HCT116 (cell line): ENCODE measurements at regions not wholly inside any gene's neighbourhood (a gene's known extent, or its start where the extent isn't known, plus 50 kb on each side); places are given as distances from the start of the nearest gene placed in this dataset.

ENCODE experiments used
- ATAC-seq: fragments of 200-7000 bp; cut with Tn5 transposase; 2 replicates; pipeline ENCODE4 v1.9.1; 2020; ENCODE audit warnings: mild to moderate bottlenecking, moderate library complexity
- BruUV-seq: library from RNA; stranded (reverse); fragments of 400-500 nt; replicated peaks from 2 replicates; lab custom pipeline; 2021; lab: Mats Ljungman, UMichigan
- CTCF ChIA-PET: fragments of 300-600 bp; sonication (Branson Sonifier 250); formaldehyde crosslinking; loops from one replicate; lab custom pipeline; 2021; ENCODE audit warnings: antibody characterized with exemption; lab: Charles Lee
- POLR2A ChIA-PET: fragments of 300-600, 350-600 bp; sonication (Branson Sonifier 250); formaldehyde crosslinking; loops from one replicate; lab custom pipeline; 2021; ENCODE audit warnings: antibody characterized with exemption; lab: Charles Lee
- RAD21 ChIA-PET, 2 experiments: fragments of 300-600 bp; sonication (Branson Sonifier 250); formaldehyde crosslinking; loops; one replicate each; lab custom pipeline; 2023; ENCODE audit warnings: low total read pairs in 2 of 2; ENCODE audit not compliant: uncharacterized antibody in 2 of 2, unreplicated experiment in 2 of 2, low non-redundant PET in 1 of 2; lab: Charles Lee
- DNase-seq: peaks from one replicate; pipeline ENCODE4 v3.0.0-alpha.2; 2010; ENCODE audit warnings: low read depth, low spot score
- H2AFZ ChIP-seq: fragments of 200-600 bp; shearing (Covaris generic), sonication (generic); 2 replicates; pipeline ENCODE4 v1.6.1; 2017; ENCODE audit warnings: low read depth, mixed run types, mixed read lengths, antibody characterized with exemption, low read length; ENCODE audit not compliant: poor library complexity, severe bottlenecking
- H3K27ac ChIP-seq: 2 replicates; pipeline ENCODE4 v1.5.1; 2012; ENCODE audit warnings: low read depth, low read length
- H3K27me3 ChIP-seq: fragments of 200-600 bp; sonication (generic); 2 replicates; pipeline ENCODE4 v1.6.1; 2016; ENCODE audit warnings: mixed run types, low read length, mixed read lengths; ENCODE audit not compliant: insufficient read depth
- H3K36me3 ChIP-seq, 2 experiments: fragments of 200-500 bp in 1 of 2; fragments of 200-600 bp in 1 of 2; sonication (Bioruptor generic) in 1 of 2; sonication (generic) in 1 of 2; 2 replicates each; pipeline versions ENCODE4 v1.5.1 to v1.6.1; 2014 to 2016; ENCODE audit warnings: low read length in 2 of 2, inconsistent platforms in 1 of 2, mixed read lengths in 1 of 2, mixed run types in 1 of 2; ENCODE audit not compliant: insufficient read depth in 2 of 2, control insufficient read depth in 1 of 2
- H3K4me1 ChIP-seq, 2 experiments: fragments of 200-600 bp in 1 of 2; sonication (generic) in 1 of 2; 2 replicates each; pipeline versions ENCODE4 v1.5.1 to v1.6.1; 2012 to 2017; ENCODE audit warnings: low read length in 2 of 2, inconsistent platforms in 1 of 2, mild to moderate bottlenecking in 1 of 2, mixed read lengths in 1 of 2, mixed run types in 1 of 2, moderate library complexity in 1 of 2; ENCODE audit not compliant: insufficient read depth in 2 of 2, control insufficient read depth in 1 of 2
- H3K4me2 ChIP-seq: fragments of 200-600 bp; sonication (generic); 2 replicates; pipeline ENCODE4 v1.6.1; 2017; ENCODE audit warnings: mixed run types, low read length, mixed read lengths
- H3K4me3 ChIP-seq, 2 experiments: fragments of 200-600 bp in 1 of 2; sonication (generic) in 1 of 2; replicated peaks in 1 of 2; 2 replicates each; pipeline ENCODE4 v1.5.1; 2011 to 2016; ENCODE audit warnings: low read length in 2 of 2, control low read depth in 1 of 2, low read depth in 1 of 2, mild to moderate bottlenecking in 1 of 2, mixed read lengths in 1 of 2, mixed run types in 1 of 2
- H3K79me2 ChIP-seq: fragments of 200-600 bp; sonication (generic); 2 replicates; pipeline ENCODE4 v1.6.1; 2017; ENCODE audit warnings: mild to moderate bottlenecking, mixed run types, low read length, moderate library complexity, mixed read lengths; ENCODE audit not compliant: insufficient read depth
- H3K9ac ChIP-seq: fragments of 200-600 bp; sonication (generic); 2 replicates; pipeline ENCODE4 v1.6.1; 2016; ENCODE audit warnings: low read length, mixed read lengths
- H3K9me2 ChIP-seq: fragments of 200-600 bp; sonication (generic), shearing (Covaris generic); 2 replicates; pipeline ENCODE4 v1.6.1; 2017; ENCODE audit warnings: mixed run types, mild to moderate bottlenecking, moderate library complexity; ENCODE audit not compliant: insufficient read depth
- H3K9me3 ChIP-seq, 2 experiments: fragments of 200-500 bp in 1 of 2; fragments of 200-600 bp in 1 of 2; sonication (Bioruptor generic) in 1 of 2; sonication (generic) in 1 of 2; 2 replicates each; pipeline ENCODE4 v1.6.1; 2014 to 2017; ENCODE audit warnings: low read length in 2 of 2, mixed read lengths in 2 of 2, inconsistent platforms in 1 of 2, low read depth in 1 of 2, mild to moderate bottlenecking in 1 of 2, mixed run types in 1 of 2, moderate library complexity in 1 of 2; ENCODE audit not compliant: control insufficient read depth in 1 of 2, insufficient read depth in 1 of 2
- H4K20me1 ChIP-seq: fragments of 200-600 bp; sonication (generic), shearing (Covaris generic); 2 replicates; pipeline ENCODE4 v1.6.1; 2017; ENCODE audit warnings: mixed run types, mild to moderate bottlenecking, moderate library complexity; ENCODE audit not compliant: insufficient read depth
- ELF1 ChIP-seq: IDR thresholded peaks from 2 replicates; pipeline ENCODE4 v1.6.1; 2012; ENCODE audit warnings: low read depth, borderline replicate concordance
- FOSL1 ChIP-seq: IDR thresholded peaks from 2 replicates; pipeline ENCODE4 v1.6.1; 2012; ENCODE audit warnings: low read depth
- JUND ChIP-seq: IDR thresholded peaks from 2 replicates; pipeline ENCODE4 v1.6.1; 2012
- MAX ChIP-seq: IDR thresholded peaks from 2 replicates; pipeline ENCODE4 v1.6.1; 2012
- RAD21 ChIP-seq: IDR thresholded peaks from 2 replicates; pipeline ENCODE4 v1.6.1; 2012; ENCODE audit warnings: low read depth, mild to moderate bottlenecking
- REST ChIP-seq: IDR thresholded peaks from 2 replicates; pipeline ENCODE4 v1.6.1; 2012; ENCODE audit warnings: low read depth
- SP1 ChIP-seq: IDR thresholded peaks from 2 replicates; pipeline ENCODE4 v1.6.1; 2012; ENCODE audit warnings: low read depth
- SRF ChIP-seq: IDR thresholded peaks from 2 replicates; pipeline ENCODE4 v1.6.1; 2012; ENCODE audit warnings: low read depth
- YY1 ChIP-seq: IDR thresholded peaks from 2 replicates; pipeline ENCODE4 v1.6.1; 2011; ENCODE audit warnings: low read length, low read depth, moderate library complexity, mild to moderate bottlenecking; ENCODE audit not compliant: insufficient replicate concordance; ENCODE audit errors: extremely low read depth
- ZBTB33 ChIP-seq: IDR thresholded peaks from 2 replicates; pipeline ENCODE4 v1.6.1; 2011; ENCODE audit warnings: mild to moderate bottlenecking, low read length, moderate library complexity; ENCODE audit not compliant: insufficient replicate concordance; ENCODE audit errors: extremely low read depth
- ZFX ChIP-seq: fragments of 450-650 bp; IDR thresholded peaks from 2 replicates; pipeline ENCODE4 v1.6.1; 2017
- intact Hi-C: fragments of 100-400 bp; cut with micrococcal nuclease; formaldehyde crosslinking; loops from 2 replicates; pipeline ENCODE4 v1.10.0; 2022

GRCh38 chr6:139752086-139752485, 377.6 kb upstream of the CITED2 start:
- Histone ChIP-seq H2AFZ (no peak overlapping the region), H3K9ac (no peak overlapping the region), H3K27ac (no peak overlapping the region)
- TF ChIP-seq ELF1 = no peak
- TF ChIP-seq RAD21 = no peak
- TF ChIP-seq SRF = no peak
- no peak for TF ChIP-seq REST
- TF ChIP-seq JUND = no peak
- no peak for TF ChIP-seq ZBTB33
- TF ChIP-seq ZFX = no peak
- no peak for TF ChIP-seq YY1
- TF ChIP-seq FOSL1 = no peak
- TF ChIP-seq SP1 = no peak
- TF ChIP-seq MAX = no peak
- TF ChIP-seq, all 23 proteins: peak for 0
- H3K4me1 ChIP-seq = peaks cover 0 to 3% of the 10 kb centered on the region in 2 experiments; a peak in 1 of 4 replicates
- POLR2A ChIA-PET = interaction anchor here (1.0 kb wide), 1 partner anchor 13 kb away, joined by 3 read pairs; no protein-coding TSS in a partner anchor
- H4K20me1 ChIP-seq = no peaks in the 10 kb centered on the region
- CTCF ChIA-PET = no interaction called here
- H3K27me3 ChIP-seq = no peaks in the 10 kb centered on the region
- no peaks in the 10 kb centered on the region for H3K79me2 ChIP-seq
- no peaks in the 10 kb centered on the region for H3K9me3 ChIP-seq
- no peak for ATAC-seq
- RAD21 ChIA-PET = no interaction called here
- no peak overlapping the region for H3K4me3 ChIP-seq
- BruUV-seq = no TSS peak
- DNase-seq = no peak
- intact Hi-C loops = no loop called here
- no peaks in the 10 kb centered on the region for H3K9me2 ChIP-seq
- no peaks in the 10 kb centered on the region for H3K36me3 ChIP-seq
- no peak overlapping the region for H3K4me2 ChIP-seq
